ENCODE measurements at regions not wholly inside any gene's neighbourhood (a gene's known extent, or its start where the extent isn't known, plus 50 kb on each side); places are given as distances from the start of the nearest gene placed in this dataset.

DNA sequence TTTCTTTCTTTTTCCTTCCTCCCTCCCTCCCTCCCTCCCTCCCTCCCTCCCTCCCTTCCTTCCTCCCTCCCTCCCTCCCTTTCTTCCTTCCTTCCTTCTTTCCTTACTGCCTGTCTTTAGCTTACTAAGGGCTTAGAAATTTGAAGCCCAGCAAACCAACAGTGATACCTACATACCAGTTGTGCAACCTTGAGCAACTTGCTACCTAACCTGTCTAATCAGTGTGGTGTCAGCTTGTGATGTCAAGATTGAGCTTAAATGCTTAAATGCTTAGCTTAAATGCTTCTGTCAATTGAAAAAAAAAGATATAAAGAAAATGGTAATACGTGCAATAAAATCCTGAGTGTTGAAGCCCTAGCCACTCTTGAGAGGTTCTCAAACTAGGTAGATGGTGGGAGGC lies 728.6 kb downstream of the TRIML1 start:
- DNase-seq = no peak

DNA sequence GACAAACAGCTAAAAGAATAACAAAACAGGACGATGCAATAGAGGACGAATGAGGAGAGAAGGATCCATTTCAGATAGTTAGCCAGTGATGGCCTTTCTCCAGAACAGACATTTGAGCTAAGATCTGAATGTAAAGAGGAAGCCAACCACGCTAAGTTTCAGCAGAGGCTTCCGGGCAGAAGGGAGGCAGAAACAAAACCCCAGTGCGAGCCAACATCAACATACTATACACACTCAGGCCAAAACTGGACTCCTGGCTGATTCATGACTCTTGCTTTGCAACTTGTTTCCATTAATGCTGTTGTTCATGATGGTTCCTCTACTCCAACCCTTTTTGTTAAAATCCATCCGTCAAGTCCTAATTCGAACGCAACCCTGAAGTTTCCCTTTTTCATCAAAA lies 730.3 kb downstream of the TRIML1 start:
- DNase-seq = no peak

GRCh38 chr4:188872809-188873208 lies 733.6 kb downstream of the TRIML1 start:
- DNase-seq = no peak

GRCh38 chr4:188876881-188877280 lies 737.6 kb downstream of the TRIML1 start:
- DNase-seq = no peak

DNA sequence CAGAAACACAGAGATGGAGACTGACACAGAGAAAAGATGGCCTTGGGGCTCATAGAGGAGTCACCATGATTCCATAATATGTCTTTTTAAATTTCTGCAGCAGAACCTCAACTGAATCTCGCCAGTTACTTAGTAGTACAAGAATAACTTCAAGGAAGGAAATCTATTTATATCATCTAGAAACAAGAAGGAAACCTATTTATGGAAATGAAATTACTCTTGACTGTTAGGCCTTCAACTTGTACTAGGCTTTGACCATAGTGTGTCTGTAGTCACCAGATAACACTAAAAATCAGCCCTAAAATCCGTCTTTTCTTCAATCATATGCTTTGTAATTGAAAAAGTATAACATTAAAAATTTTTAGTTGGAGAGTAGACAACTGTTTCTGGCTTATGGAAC lies 740.4 kb downstream of the TRIML1 start:
- DNase-seq = no peak

DNA sequence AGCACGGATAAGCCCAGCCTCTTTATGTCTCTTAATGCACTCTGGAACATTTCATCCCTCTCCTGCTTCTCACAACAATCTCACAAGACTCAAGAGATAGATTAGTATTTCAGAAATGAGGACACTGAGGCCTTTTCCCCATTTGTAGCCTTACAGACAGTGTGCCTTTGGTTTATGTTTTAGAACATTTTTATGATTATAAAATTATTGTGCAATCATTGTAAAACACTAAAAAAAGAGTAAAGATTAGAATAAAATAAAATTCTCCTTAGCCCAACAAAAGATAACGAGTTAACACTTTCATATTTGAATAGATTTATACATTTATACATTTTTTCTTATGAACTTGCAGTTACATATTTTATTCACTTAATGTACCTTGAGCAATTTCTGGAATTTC lies 748.7 kb downstream of the TRIML1 start:
- no peak for DNase-seq

- no peak for DNase-seq
These were observed 753.6 kb downstream of the TRIML1 start for GRCh38 chr4:188892837-188893236.

DNA sequence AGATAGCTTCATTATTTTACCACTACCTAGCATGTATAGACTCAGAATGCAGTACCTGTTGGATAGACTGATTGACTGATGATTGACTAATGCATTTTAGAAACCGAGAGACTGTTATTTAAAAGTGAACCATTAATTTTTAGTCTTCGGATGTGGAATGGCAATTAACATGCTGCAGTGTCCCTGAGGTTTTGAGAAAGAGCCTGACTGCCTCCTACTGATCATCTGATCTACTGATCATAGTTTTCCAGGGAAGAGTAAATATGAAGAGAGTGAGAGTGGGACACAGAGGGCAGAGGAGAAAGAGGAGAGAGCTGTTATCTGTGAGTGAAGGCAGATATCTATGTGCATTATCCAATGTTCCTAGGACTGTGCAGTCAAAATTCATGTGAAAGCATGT lies 764.7 kb downstream of the TRIML1 start:
- DNase-seq = no peak

- DNase-seq = no peak
These were observed 765.4 kb downstream of the TRIML1 start for GRCh38 chr4:188904617-188905016.

DNA sequence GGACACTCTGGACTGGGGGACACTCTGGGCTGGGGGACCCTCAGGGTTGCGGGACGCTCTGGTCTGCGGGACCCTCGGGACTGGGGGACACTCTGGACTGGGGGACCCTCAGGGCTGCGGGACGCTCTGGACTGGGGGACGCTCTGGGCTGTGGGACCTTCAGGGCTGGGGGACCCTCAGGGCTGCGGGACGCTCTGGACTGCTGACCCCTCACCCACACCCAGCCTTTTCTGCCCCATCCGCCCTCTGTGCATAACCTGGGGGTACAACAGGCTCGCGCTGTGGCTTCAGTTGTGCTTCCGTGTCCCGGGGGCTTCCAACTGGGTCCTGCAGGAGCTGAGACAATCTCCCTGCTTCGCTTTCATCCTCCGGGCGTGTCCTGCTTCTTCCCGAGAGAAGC lies 766.0 kb downstream of the TRIML1 start:
- DNase-seq = no peak

DNA sequence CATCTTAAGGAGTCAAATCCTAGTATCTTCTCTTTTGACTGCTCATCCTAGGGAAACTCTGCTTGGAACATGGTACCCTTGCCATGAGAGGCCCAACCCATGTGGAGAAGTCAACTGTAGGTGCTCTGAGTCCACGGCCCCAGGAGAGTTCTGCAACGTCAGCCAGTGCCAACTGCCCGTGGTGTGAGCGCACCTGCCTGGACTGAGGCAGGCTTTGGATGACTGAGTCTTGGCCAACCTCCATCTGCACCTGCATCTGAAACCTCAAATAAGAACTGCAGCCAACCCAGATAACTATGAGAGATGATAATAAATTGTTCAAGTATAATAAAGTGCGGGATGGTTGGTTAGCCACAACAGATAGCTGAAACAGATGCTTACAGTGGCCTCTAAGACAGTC lies 772.0 kb downstream of the TRIML1 start:
- no peak for DNase-seq

- no peak for DNase-seq
These were observed 772.5 kb downstream of the TRIML1 start for GRCh38 chr4:188911707-188912106.

GRCh38 chr4:188915175-188915574 lies 775.9 kb downstream of the TRIML1 start:
- DNase-seq = no peak

GRCh38 chr4:188918787-188919186 lies 779.5 kb downstream of the TRIML1 start:
- no peak for DNase-seq

GRCh38 chr4:188930822-188931221 lies 791.6 kb downstream of the TRIML1 start:
- DNase-seq = no peak

DNA sequence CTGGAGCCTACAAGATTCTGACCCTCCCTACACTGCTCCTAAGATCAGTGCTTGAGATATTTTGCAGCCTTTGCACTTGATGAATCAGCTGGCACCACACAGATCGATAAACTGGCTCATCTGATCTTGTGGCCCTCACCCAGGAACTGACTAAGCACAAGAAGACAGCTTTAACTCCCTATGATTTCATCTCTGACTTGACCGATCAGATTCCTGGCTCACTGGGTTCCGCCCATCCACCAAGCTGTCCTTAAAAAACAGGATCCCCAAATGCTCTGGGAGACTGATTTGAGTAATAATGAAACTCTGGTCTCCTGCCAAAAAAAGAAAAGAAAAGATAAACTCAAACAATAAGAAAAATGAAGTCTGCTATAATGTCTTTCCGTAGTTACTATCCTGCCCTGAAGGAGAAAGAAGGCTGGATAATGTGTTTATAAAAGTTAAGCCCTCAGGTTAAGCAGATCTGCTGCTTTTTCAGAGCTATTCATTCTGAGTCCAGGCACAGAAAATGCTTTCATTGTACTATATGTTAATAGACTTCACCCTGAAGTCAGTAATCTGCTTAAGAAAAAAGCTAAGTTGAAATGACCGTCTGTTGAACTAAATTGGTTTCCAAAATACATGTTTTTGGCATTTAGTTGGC lies 795.2 kb downstream of the TRIML1 start:
- DNase-seq = no peak

DNA sequence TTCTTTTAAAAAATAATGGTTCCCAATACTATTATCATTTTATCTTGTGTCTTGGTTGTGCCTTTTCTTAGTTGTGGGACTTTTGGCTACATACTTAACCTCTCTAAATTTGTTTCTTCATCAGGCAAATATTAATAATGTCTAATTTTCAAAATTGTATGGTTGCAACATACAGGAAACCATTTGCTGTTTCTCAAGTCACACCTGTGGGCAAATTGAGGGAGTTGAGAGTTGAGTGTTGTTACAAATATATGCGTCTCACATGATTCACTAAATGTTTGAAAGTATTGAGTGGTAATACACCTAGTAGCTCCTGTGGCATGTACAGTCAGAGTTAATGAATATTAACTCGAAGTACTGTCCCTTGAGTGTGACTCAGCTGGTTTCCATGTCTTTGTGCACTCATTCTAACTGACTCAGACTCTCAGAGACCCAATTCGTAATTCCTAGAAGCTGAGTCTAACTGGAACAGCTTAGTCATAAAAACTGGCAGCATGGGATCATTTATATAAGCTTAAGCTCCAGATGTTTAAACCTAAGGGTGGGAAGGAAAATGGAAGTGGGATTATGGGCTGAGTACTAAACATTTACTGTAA lies 802.4 kb downstream of the TRIML1 start:
- DNase-seq = peak; percentile 72

- peak; percentile 36 for DNase-seq
These were observed 803.4 kb downstream of the TRIML1 start for GRCh38 chr4:188942606-188943005.

DNA sequence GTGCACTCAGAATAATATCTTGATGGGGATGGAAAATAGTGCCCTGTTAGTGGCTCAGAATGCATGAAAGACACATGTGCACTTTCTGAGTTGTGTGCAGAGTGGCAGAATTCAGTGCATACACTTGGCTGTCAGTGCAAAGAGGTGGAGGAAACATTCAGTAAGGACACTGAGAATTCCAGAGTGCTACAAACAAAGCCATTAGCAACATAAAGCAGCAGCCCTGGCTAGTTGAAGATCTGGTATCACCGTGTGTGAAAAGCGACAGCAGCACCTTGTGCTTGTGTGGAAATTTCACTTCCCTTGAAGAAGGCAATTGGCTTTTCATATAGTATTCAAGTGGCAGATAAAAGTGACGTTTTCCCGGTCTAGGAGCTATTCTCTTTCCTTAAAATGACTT lies 810.4 kb downstream of the TRIML1 start:
- no peak for DNase-seq

DNA sequence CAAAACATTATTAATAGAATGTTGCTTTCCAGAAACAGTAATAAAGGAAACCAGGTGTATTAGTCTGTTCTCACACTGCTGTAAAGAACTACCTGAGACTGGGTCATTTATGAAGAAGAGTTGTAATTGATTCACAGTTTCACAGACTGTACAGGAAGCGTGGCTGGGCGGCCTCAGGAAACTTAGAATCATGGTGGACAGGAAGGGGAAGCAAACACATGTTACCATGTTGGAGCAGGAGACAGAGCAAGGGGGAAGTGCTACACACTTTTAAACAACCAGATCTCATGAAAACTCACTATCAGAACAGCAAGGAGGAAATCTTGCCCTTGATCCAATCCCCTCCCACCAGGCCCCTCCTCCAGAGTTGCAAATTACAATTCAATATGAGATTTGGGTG lies 815.8 kb downstream of the TRIML1 start:
- DNase-seq = no peak

GRCh38 chr4:188956566-188956965 lies 817.3 kb downstream of the TRIML1 start:
- DNase-seq = no peak

DNA sequence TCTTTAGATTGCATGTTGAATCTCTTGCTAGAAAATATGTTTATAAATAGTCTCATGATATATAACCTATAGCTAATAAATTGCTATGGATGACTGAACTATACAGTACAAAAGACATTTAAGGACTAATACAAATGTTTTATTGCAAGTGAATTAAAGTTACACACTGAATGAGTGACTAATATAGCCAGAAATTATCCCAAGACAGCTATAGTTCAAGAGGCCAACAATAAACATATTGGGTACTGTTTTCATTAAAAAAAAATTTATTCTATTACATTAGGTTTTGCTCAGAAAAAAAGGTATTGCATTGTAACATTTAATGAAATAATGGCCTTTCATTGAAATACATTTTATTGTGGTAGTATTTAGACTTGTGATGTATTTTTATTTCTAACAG lies 819.1 kb downstream of the TRIML1 start:
- DNase-seq = no peak

DNA sequence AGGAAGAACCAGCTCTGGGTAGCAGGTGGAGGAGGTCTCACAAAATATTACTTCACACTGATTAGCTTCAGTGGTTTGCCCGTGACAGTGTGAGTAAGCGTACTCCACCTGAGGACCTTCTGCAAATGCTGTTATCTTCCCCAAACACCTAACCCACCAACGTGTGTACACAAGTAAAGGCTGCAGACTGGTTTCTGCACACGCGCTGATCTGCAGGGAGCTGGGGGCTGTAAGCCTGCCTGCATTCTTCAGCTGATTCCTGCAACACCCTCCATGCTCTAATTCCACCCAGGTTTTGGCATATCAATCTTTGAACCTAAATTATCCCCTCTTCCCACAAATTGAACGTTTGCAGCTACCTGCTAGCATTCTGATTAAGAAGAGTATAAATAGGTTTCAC lies 820.2 kb downstream of the TRIML1 start:
- DNase-seq = no peak

DNA sequence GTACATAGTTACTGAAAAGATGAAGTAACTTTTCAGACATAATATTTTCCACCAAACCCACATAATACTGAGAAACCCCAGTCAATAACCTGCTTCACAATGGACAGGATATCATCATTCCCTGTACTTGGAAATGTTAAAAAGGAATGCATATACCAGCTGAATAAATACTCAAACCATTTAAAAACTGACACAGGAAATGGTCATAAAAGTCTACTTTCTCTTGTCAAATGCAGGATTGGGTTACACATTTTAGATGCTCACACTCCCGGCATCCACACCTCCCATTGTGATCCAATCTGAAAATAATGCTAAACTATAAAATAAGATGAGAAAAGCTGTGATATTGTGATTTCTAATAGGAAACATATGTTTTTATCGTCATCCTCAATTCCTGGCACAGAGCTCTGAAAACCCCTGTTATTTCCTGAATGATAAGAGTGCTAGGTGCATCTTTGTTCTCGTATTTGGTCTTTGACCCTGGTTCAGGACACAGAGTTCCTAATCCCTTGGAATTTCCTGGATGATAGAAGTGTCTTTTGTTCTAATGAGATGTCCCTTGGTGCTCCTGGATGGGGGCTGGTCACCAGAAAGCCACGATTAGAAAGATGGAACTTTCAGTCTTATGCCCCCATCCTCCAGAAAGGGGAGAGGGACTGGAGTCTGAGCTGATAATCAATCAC lies 821.3 kb downstream of the TRIML1 start:
- DNase-seq = no peak

DNA sequence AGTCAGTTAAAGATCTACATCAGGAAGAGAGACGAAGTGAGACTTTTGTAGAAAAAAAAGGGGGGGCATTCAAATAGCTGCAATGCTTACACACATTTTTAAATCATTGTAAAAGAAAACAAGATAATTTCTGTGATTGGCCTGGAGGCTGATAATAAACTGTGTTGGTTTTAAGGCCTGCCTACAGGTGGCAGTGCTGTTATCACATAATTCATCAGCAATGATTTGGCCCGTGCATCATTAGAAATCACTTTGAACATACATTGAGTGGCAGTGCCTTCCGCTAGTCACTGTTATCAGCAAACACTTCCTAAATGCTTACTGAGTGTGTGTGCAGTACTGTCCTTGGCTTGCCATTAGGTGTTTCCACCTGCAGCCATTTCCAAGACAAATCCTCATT lies 831.9 kb downstream of the TRIML1 start:
- peak; percentile 24 for DNase-seq
